GM19397 (cell line): ENCODE measurements at regions not wholly inside any gene's neighbourhood (a gene's known extent, or its start where the extent isn't known, plus 50 kb on each side); places are given as distances from the start of the nearest gene placed in this dataset.

ENCODE experiments used
- ATAC-seq: cut with Tn5 transposase; IDR thresholded peaks from one replicate; pipeline ENCODE4 v1.9.1; 2021; ENCODE audit warnings: mild to moderate bottlenecking, moderate library complexity; ENCODE audit not compliant: unreplicated experiment

- no peak for ATAC-seq
Measured at GRCh38 chr14:104421892-104422828, 157.4 kb upstream of the C14orf180 start.

- no peak for ATAC-seq
Measured at GRCh38 chr14:104422837-104423681, 156.5 kb upstream of the C14orf180 start.

GRCh38 chr14:104423701-104424405 lies 155.7 kb upstream of the C14orf180 start:
- ATAC-seq: no peak

- ATAC-seq: no peak
Measured at GRCh38 chr14:104424406-104425072, 155.0 kb upstream of the C14orf180 start.

- no peak for ATAC-seq
Measured at GRCh38 chr14:104425171-104425681, 154.3 kb upstream of the C14orf180 start.

- ATAC-seq: no peak
Measured at GRCh38 chr14:104425763-104426646, 153.6 kb upstream of the C14orf180 start.

GRCh38 chr14:104427131-104427851 lies 152.3 kb upstream of the C14orf180 start:
- ATAC-seq: no peak

GRCh38 chr14:104428333-104428851 lies 151.2 kb upstream of the C14orf180 start:
- ATAC-seq: no peak

- ATAC-seq: no peak
Measured at GRCh38 chr14:104428860-104429259, 150.7 kb upstream of the C14orf180 start.

GRCh38 chr14:104429291-104429861 lies 150.2 kb upstream of the C14orf180 start:
- ATAC-seq: no peak

GRCh38 chr14:104431351-104431928 lies 148.1 kb upstream of the C14orf180 start:
- ATAC-seq: no peak

GRCh38 chr14:104431929-104432541 lies 147.5 kb upstream of the C14orf180 start:
- no peak for ATAC-seq

- ATAC-seq: no peak
Measured at GRCh38 chr14:104432611-104433231, 146.8 kb upstream of the C14orf180 start.

- ATAC-seq: no peak
Measured at GRCh38 chr14:104433401-104434213, 146.0 kb upstream of the C14orf180 start.

GRCh38 chr14:104434214-104435076 lies 145.1 kb upstream of the C14orf180 start:
- no peak for ATAC-seq
